Neutrophil (primary cell): ENCODE measurements at regions not wholly inside any gene's neighbourhood (a gene's known extent, or its start where the extent isn't known, plus 50 kb on each side); places are given as distances from the start of the nearest gene placed in this dataset.
"Not testable (repeated sequence)": the region's sequence is repeated elsewhere in the genome, so short reads cannot be mapped to it uniquely, and the experiment has no call there.

Source experiments
- H3K27ac ChIP-seq: fragments of 200-600 bp; sonication (generic); 2 replicates; pipeline ENCODE4 v1.5.1; 2016; ENCODE audit warnings: mild to moderate bottlenecking, moderate library complexity
- H3K27me3 ChIP-seq: fragments of 200-600 bp; sonication (generic); 2 replicates; pipeline ENCODE4 v1.6.0; 2016; ENCODE audit warnings: mild to moderate bottlenecking
- H3K36me3 ChIP-seq: fragments of 200-600 bp; sonication (generic); 2 replicates; pipeline ENCODE4 v1.5.1; 2017
- H3K4me1 ChIP-seq, 2 experiments: fragments of 200-600 bp in 1 of 2; sonication (generic) in 1 of 2; 1 replicate in 1 of 2; 2 replicates in 1 of 2; pipeline versions ENCODE4 v1.5.1 to v1.6.1; 2013 to 2016; ENCODE audit warnings: low read depth in 1 of 2, low read length in 1 of 2, mild to moderate bottlenecking in 1 of 2, moderate library complexity in 1 of 2; ENCODE audit not compliant: control insufficient read depth in 1 of 2, insufficient read depth in 1 of 2
- H3K4me3 ChIP-seq, 2 experiments: fragments of 200-600 bp in 1 of 2; sonication (generic) in 1 of 2; 1 replicate in 1 of 2; 2 replicates in 1 of 2; pipeline ENCODE4 v1.5.1; 2013 to 2016; ENCODE audit warnings: low read depth in 1 of 2, low read length in 1 of 2, mild to moderate bottlenecking in 1 of 2, moderate library complexity in 1 of 2
- H3K9me3 ChIP-seq: fragments of 200-600 bp; sonication (generic); 2 replicates; pipeline ENCODE4 v1.5.1; 2016
- CTCF ChIP-seq: fragments of 200-600 bp; sonication (generic); IDR thresholded peaks from 2 replicates; pipeline ENCODE4 v1.5.1; 2016; ENCODE audit warnings: antibody characterized with exemption

- H3K4me1 ChIP-seq: no peaks in the 10 kb centered on the region
- no peaks in the 10 kb centered on the region for H3K27me3 ChIP-seq
- no peak overlapping the region for H3K4me3 ChIP-seq
- H3K36me3 ChIP-seq: no peaks in the 10 kb centered on the region
- TF ChIP-seq CTCF: no peak
- H3K27ac ChIP-seq: no peak overlapping the region
- H3K9me3 ChIP-seq: peaks cover 1% of the 10 kb centered on the region
Observed at GRCh38 chr13:90331974-90332373, 1015.5 kb upstream of the MIR17HG start.

GRCh38 chr13:90336507-90336906, 1011.0 kb upstream of the MIR17HG start:
- TF ChIP-seq CTCF: no peak
- Histone ChIP-seq H3K27me3 (no peaks in the 10 kb centered on the region), H3K36me3 (no peaks in the 10 kb centered on the region), H3K4me1 (no peaks in the 10 kb centered on the region), H3K4me3 (no peak overlapping the region), H3K27ac (no peak overlapping the region), H3K9me3 (peaks cover 3% of the 10 kb centered on the region)

- H3K4me1 ChIP-seq, H3K27ac ChIP-seq, H3K4me3 ChIP-seq, H3K36me3 ChIP-seq, H3K27me3 ChIP-seq, H3K9me3 ChIP-seq: not testable (repeated sequence)
Observed at GRCh38 chr13:90341348-90341747, 1006.1 kb upstream of the MIR17HG start.

- not testable (repeated sequence) for H3K4me1 ChIP-seq, H3K4me3 ChIP-seq, H3K27me3 ChIP-seq, H3K27ac ChIP-seq, H3K36me3 ChIP-seq, H3K9me3 ChIP-seq
Observed at GRCh38 chr13:90348477-90349136, 998.9 kb upstream of the MIR17HG start.

GRCh38 chr13:90352763-90353162, 994.7 kb upstream of the MIR17HG start:
- no peaks in the 10 kb centered on the region for H3K27me3 ChIP-seq
- H3K4me1 ChIP-seq: no peaks in the 10 kb centered on the region
- H3K9me3 ChIP-seq: no peaks in the 10 kb centered on the region
- no peaks in the 10 kb centered on the region for H3K36me3 ChIP-seq
- no peak overlapping the region for H3K4me3 ChIP-seq
- TF ChIP-seq CTCF: no peak
- no peak overlapping the region for H3K27ac ChIP-seq

GRCh38 chr13:90355162-90355751, 992.2 kb upstream of the MIR17HG start:
- no peaks in the 10 kb centered on the region for H3K36me3 ChIP-seq
- H3K4me1 ChIP-seq: no peaks in the 10 kb centered on the region
- TF ChIP-seq CTCF: no peak
- no peaks in the 10 kb centered on the region for H3K27me3 ChIP-seq
- H3K9me3 ChIP-seq: no peaks in the 10 kb centered on the region
- no peak overlapping the region for H3K4me3 ChIP-seq
- no peak overlapping the region for H3K27ac ChIP-seq
